Prostate gland (tissue), 2 donors: ENCODE measurements at regions not wholly inside any gene's neighbourhood (a gene's known extent, or its start where the extent isn't known, plus 50 kb on each side); places are given as distances from the start of the nearest gene placed in this dataset.

Experiments
- POLR2AphosphoS5 ChIP-seq: sonication (generic); formaldehyde crosslinking; IDR thresholded peaks from one replicate; pipeline ENCODE4 v1.6.1; 2017; ENCODE audit warnings: antibody characterized with exemption
- TF ChIP-seq, protein P1 (sequence below), 4 experiments: fragments of 200-600 bp in 2 of 4; fragments of 450-650 bp in 2 of 4; sonication (generic) in 2 of 4; IDR thresholded peaks; 1 replicate in 3 of 4; 2 replicates in 1 of 4; pipeline ENCODE4 v1.5.1; 2016 to 2019; ENCODE audit warnings: antibody characterized with exemption in 4 of 4, mild to moderate bottlenecking in 2 of 4, moderate library complexity in 2 of 4

DNA sequence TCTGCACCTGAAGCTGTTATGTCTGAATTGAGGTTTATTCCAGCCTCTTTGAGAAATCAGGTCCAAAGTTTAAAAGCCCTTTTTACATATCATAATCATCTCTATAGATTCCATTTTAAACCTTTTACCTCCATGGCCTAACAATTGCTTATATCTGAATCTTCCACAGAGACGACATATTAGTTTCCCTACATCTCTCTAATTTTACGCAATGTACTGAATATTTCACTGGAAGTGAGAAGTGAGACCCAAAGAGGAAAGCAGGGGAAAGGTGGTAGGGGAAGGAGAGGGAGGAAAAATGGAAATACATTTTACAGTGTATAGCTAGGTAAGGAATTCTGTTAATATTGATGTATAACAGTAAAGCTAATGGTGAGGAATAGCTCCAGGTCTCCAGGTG, 189.6 kb downstream of the MZT1 start:
- TF ChIP-seq, protein P1, sequence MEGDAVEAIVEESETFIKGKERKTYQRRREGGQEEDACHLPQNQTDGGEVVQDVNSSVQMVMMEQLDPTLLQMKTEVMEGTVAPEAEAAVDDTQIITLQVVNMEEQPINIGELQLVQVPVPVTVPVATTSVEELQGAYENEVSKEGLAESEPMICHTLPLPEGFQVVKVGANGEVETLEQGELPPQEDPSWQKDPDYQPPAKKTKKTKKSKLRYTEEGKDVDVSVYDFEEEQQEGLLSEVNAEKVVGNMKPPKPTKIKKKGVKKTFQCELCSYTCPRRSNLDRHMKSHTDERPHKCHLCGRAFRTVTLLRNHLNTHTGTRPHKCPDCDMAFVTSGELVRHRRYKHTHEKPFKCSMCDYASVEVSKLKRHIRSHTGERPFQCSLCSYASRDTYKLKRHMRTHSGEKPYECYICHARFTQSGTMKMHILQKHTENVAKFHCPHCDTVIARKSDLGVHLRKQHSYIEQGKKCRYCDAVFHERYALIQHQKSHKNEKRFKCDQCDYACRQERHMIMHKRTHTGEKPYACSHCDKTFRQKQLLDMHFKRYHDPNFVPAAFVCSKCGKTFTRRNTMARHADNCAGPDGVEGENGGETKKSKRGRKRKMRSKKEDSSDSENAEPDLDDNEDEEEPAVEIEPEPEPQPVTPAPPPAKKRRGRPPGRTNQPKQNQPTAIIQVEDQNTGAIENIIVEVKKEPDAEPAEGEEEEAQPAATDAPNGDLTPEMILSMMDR (IDR thresholded peaks at IDR 0.05): no peak
- TF ChIP-seq POLR2AphosphoS5: no peak
